HEK293 (cell line): ENCODE measurements at regions not wholly inside any gene's neighbourhood (a gene's known extent, or its start where the extent isn't known, plus 50 kb on each side); places are given as distances from the start of the nearest gene placed in this dataset.

Source experiments
- CTCF ChIA-PET: fragments of 350-600 bp; formaldehyde crosslinking; extraction: SDS; loops from one replicate; lab custom pipeline; 2021; ENCODE audit warnings: antibody characterized with exemption; lab: Yijun Ruan, JAX
- POLR2A ChIA-PET: fragments of 300-600 bp; formaldehyde crosslinking; extraction: SDS; loops from one replicate; lab custom pipeline; 2020; ENCODE audit warnings: antibody characterized with exemption, inconsistent platforms; lab: Yijun Ruan, JAX
- H3K27ac ChIP-seq: fragments of 200-500 bp; sonication (Bioruptor generic); 2 replicates; pipeline ENCODE4 v1.5.1; 2014; ENCODE audit warnings: low read depth, low read length, control low read depth, inconsistent platforms; ENCODE audit errors: extremely low read depth
- H3K36me3 ChIP-seq, 2 experiments: fragments of 200-500 bp in 1 of 2; sonication (Bioruptor generic) in 1 of 2; 1 replicate in 1 of 2; 2 replicates in 1 of 2; pipeline ENCODE4 v1.5.1; 2014 to 2017; ENCODE audit warnings: inconsistent platforms in 2 of 2, low read length in 2 of 2; ENCODE audit not compliant: control insufficient read depth in 2 of 2, insufficient read depth in 1 of 2
- H3K4me1 ChIP-seq: fragments of 200-500 bp; sonication (Bioruptor generic); 2 replicates; pipeline ENCODE4 v1.5.1; 2014; ENCODE audit warnings: mild to moderate bottlenecking, low read length, inconsistent platforms; ENCODE audit not compliant: control insufficient read depth, insufficient read depth
- H3K4me3 ChIP-seq: 2 replicates; pipeline ENCODE4 v1.5.1; 2011; ENCODE audit warnings: low read depth, mild to moderate bottlenecking, control low read depth, low read length, moderate library complexity
- H3K9me3 ChIP-seq: fragments of 200-500 bp; sonication (Bioruptor generic); 2 replicates; pipeline ENCODE4 v1.5.1; 2014; ENCODE audit warnings: low read depth, low read length, inconsistent platforms; ENCODE audit not compliant: control insufficient read depth, insufficient read depth
- TRIM28 ChIP-seq: IDR thresholded peaks from 2 replicates; pipeline ENCODE4 v1.6.1; 2011; ENCODE audit warnings: low read length, control low read depth, borderline replicate concordance
- YY2 ChIP-seq: fragments of 450-650 bp; formaldehyde crosslinking; IDR thresholded peaks from 2 replicates; pipeline ENCODE4 v1.5.1; 2016; ENCODE audit warnings: missing biosample characterization, missing genetic modification characterization
- ZIC2 ChIP-seq: fragments of 450-650 bp; formaldehyde crosslinking; IDR thresholded peaks from 2 replicates; pipeline ENCODE4 v1.5.1; 2016; ENCODE audit warnings: missing biosample characterization, missing genetic modification characterization
- ZNF140 ChIP-seq: fragments of 450-650 bp; formaldehyde crosslinking; IDR thresholded peaks from 2 replicates; pipeline ENCODE4 v1.5.1; 2016; ENCODE audit warnings: missing biosample characterization, missing genetic modification characterization
- ZNF280C ChIP-seq: fragments of 450-650 bp; formaldehyde crosslinking; IDR thresholded peaks from 2 replicates; pipeline ENCODE4 v1.5.1; 2016; ENCODE audit warnings: missing biosample characterization, missing genetic modification characterization
- ZNF324 ChIP-seq: fragments of 450-650 bp; formaldehyde crosslinking; IDR thresholded peaks from 2 replicates; pipeline ENCODE4 v1.5.1; 2016; ENCODE audit warnings: missing biosample characterization, missing genetic modification characterization
- ZNF391 ChIP-seq: fragments of 450-650 bp; formaldehyde crosslinking; IDR thresholded peaks from 2 replicates; pipeline ENCODE4 v1.5.1; 2016; ENCODE audit warnings: low read depth, missing biosample characterization, missing genetic modification characterization, borderline replicate concordance
- ZNF544 ChIP-seq: fragments of 450-650 bp; formaldehyde crosslinking; IDR thresholded peaks from 2 replicates; pipeline ENCODE4 v1.5.0; 2017; ENCODE audit warnings: missing biosample characterization, missing genetic modification characterization
- ZNF626 ChIP-seq: fragments of 450-650 bp; sonication (Bioruptor Pico); formaldehyde crosslinking; IDR thresholded peaks from 2 replicates; pipeline ENCODE4 v1.5.1; 2018; ENCODE audit warnings: missing biosample characterization, missing genetic modification characterization, inconsistent platforms
- ZNF629 ChIP-seq: fragments of 450-650 bp; formaldehyde crosslinking; IDR thresholded peaks from 2 replicates; pipeline ENCODE4 v1.5.1; 2017; ENCODE audit warnings: missing biosample characterization, missing genetic modification characterization
- TF ChIP-seq, protein P1 (sequence below): fragments of 450-650 bp; formaldehyde crosslinking; IDR thresholded peaks from 2 replicates; pipeline ENCODE4 v1.5.1; 2016; ENCODE audit warnings: missing biosample characterization, missing genetic modification characterization
- TF ChIP-seq, protein P2 (sequence below): fragments of 450-650 bp; formaldehyde crosslinking; IDR thresholded peaks from 2 replicates; pipeline ENCODE4 v1.5.1; 2016; ENCODE audit warnings: missing biosample characterization, missing genetic modification characterization
- TF ChIP-seq, protein P3 (sequence below): fragments of 450-650 bp; formaldehyde crosslinking; IDR thresholded peaks from 2 replicates; pipeline ENCODE4 v1.5.1; 2016; ENCODE audit warnings: missing biosample characterization, missing genetic modification characterization
- TF ChIP-seq, protein P4 (sequence below): fragments of 450-650 bp; formaldehyde crosslinking; IDR thresholded peaks from 2 replicates; pipeline ENCODE4 v1.5.0; 2017; ENCODE audit warnings: missing biosample characterization, missing genetic modification characterization, borderline replicate concordance

- TF ChIP-seq, protein P1, sequence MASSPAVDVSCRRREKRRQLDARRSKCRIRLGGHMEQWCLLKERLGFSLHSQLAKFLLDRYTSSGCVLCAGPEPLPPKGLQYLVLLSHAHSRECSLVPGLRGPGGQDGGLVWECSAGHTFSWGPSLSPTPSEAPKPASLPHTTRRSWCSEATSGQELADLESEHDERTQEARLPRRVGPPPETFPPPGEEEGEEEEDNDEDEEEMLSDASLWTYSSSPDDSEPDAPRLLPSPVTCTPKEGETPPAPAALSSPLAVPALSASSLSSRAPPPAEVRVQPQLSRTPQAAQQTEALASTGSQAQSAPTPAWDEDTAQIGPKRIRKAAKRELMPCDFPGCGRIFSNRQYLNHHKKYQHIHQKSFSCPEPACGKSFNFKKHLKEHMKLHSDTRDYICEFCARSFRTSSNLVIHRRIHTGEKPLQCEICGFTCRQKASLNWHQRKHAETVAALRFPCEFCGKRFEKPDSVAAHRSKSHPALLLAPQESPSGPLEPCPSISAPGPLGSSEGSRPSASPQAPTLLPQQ (tag by site-specific recombination) = no peak
- no peak for TF ChIP-seq TRIM28
- no peak for TF ChIP-seq ZNF140
- no peak for TF ChIP-seq YY2 (tag by site-specific recombination)
- no peak for TF ChIP-seq ZIC2
- POLR2A ChIA-PET = no interaction called here
These were observed 683.7 kb downstream of the PDHA2 start for GRCh38 chr4:96523611-96524010.

GRCh38 chr4:96524311-96524875 lies 684.5 kb downstream of the PDHA2 start:
- no peaks in the 10 kb centered on the region for H3K4me1 ChIP-seq
- no peaks in the 10 kb centered on the region for H3K9me3 ChIP-seq
- no peak for TF ChIP-seq ZNF391 (tag by site-specific recombination)
- TF ChIP-seq ZNF626 (tag by site-specific recombination) = no peak
- TF ChIP-seq, protein P2, sequence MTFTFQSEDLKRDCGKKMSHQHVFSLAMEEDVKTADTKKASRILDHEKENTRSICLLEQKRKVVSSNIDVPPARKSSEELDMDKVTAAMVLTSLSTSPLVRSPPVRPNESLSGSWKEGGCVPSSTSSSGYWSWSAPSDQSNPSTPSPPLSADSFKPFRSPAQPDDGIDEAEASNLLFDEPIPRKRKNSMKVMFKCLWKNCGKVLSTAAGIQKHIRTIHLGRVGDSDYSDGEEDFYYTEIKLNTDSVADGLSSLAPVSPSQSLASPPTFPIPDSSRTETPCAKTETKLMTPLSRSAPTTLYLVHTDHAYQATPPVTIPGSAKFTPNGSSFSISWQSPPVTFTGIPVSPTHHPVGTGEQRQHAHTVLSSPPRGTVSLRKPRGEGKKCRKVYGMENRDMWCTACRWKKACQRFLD (tag by site-specific recombination) = no peak
- TF ChIP-seq, protein P3, sequence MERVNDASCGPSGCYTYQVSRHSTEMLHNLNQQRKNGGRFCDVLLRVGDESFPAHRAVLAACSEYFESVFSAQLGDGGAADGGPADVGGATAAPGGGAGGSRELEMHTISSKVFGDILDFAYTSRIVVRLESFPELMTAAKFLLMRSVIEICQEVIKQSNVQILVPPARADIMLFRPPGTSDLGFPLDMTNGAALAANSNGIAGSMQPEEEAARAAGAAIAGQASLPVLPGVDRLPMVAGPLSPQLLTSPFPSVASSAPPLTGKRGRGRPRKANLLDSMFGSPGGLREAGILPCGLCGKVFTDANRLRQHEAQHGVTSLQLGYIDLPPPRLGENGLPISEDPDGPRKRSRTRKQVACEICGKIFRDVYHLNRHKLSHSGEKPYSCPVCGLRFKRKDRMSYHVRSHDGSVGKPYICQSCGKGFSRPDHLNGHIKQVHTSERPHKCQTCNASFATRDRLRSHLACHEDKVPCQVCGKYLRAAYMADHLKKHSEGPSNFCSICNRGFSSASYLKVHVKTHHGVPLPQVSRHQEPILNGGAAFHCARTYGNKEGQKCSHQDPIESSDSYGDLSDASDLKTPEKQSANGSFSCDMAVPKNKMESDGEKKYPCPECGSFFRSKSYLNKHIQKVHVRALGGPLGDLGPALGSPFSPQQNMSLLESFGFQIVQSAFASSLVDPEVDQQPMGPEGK (tag by site-specific recombination) = no peak
- TF ChIP-seq, protein P4, sequence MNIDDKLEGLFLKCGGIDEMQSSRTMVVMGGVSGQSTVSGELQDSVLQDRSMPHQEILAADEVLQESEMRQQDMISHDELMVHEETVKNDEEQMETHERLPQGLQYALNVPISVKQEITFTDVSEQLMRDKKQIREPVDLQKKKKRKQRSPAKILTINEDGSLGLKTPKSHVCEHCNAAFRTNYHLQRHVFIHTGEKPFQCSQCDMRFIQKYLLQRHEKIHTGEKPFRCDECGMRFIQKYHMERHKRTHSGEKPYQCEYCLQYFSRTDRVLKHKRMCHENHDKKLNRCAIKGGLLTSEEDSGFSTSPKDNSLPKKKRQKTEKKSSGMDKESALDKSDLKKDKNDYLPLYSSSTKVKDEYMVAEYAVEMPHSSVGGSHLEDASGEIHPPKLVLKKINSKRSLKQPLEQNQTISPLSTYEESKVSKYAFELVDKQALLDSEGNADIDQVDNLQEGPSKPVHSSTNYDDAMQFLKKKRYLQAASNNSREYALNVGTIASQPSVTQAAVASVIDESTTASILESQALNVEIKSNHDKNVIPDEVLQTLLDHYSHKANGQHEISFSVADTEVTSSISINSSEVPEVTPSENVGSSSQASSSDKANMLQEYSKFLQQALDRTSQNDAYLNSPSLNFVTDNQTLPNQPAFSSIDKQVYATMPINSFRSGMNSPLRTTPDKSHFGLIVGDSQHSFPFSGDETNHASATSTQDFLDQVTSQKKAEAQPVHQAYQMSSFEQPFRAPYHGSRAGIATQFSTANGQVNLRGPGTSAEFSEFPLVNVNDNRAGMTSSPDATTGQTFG = no peak
- no peak for TF ChIP-seq ZNF629 (tag by site-specific recombination)
- TF ChIP-seq ZNF544 (tag by site-specific recombination) = no peak
- no peak for TF ChIP-seq ZNF324
- TF ChIP-seq ZNF280C (tag by site-specific recombination) = no peak
- CTCF ChIA-PET = no interaction called here
- H3K4me3 ChIP-seq = no peak overlapping the region
- POLR2A ChIA-PET = no interaction called here
- no peak overlapping the region for H3K27ac ChIP-seq
- H3K36me3 ChIP-seq = no peaks in the 10 kb centered on the region

More at GRCh38 chr4:96523611-96524010, 683.7 kb downstream of the PDHA2 start:
- no peaks in the 10 kb centered on the region for H3K4me1 ChIP-seq
- no peak overlapping the region for H3K27ac ChIP-seq
- H3K4me3 ChIP-seq = no peak overlapping the region
- no peaks in the 10 kb centered on the region for H3K36me3 ChIP-seq
- no peaks in the 10 kb centered on the region for H3K9me3 ChIP-seq
- CTCF ChIA-PET = no interaction called here
